OCI-LY1 (cell line): ENCODE measurements at regions not wholly inside any gene's neighbourhood (a gene's known extent, or its start where the extent isn't known, plus 50 kb on each side); places are given as distances from the start of the nearest gene placed in this dataset.

ENCODE experiments used
- EZH2 ChIP-seq: fragments of 200-600 bp; sonication (generic), shearing (Covaris generic); IDR thresholded peaks from 2 replicates; pipeline ENCODE4 v1.8.0; 2017; ENCODE audit warnings: borderline replicate concordance, mixed run types, mild to moderate bottlenecking, antibody characterized with exemption, low read length, moderate library complexity, mixed read lengths
- TF ChIP-seq, protein P1 (sequence below): fragments of 200-600 bp; sonication (generic), shearing (Covaris generic); IDR thresholded peaks from 2 replicates; pipeline ENCODE4 v1.5.1; 2017; ENCODE audit warnings: mild to moderate bottlenecking, antibody characterized with exemption, low read length, moderate library complexity, mixed read lengths

DNA sequence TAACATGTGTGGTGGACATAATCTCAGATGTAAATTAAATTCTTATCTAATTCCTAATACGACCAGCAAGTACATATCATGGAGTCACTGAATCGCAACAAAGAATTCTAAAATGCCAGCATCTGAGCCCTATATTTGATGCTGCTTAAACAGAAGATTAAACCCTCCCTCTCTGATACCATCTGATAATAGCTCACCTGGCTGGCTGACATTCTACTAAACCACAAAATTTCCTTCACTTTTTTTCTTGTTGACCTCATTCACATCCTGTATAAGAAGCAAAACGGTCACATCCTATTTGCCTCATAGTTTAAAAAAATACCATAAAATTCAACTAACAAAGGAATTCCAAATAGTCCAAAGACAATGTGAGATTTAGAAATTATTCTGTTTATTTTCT, 371.6 kb upstream of the SLC8A1 start:
- TF ChIP-seq, protein P1, sequence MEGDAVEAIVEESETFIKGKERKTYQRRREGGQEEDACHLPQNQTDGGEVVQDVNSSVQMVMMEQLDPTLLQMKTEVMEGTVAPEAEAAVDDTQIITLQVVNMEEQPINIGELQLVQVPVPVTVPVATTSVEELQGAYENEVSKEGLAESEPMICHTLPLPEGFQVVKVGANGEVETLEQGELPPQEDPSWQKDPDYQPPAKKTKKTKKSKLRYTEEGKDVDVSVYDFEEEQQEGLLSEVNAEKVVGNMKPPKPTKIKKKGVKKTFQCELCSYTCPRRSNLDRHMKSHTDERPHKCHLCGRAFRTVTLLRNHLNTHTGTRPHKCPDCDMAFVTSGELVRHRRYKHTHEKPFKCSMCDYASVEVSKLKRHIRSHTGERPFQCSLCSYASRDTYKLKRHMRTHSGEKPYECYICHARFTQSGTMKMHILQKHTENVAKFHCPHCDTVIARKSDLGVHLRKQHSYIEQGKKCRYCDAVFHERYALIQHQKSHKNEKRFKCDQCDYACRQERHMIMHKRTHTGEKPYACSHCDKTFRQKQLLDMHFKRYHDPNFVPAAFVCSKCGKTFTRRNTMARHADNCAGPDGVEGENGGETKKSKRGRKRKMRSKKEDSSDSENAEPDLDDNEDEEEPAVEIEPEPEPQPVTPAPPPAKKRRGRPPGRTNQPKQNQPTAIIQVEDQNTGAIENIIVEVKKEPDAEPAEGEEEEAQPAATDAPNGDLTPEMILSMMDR = no peak
- TF ChIP-seq EZH2 = no peak
